Bone marrow (tissue), 2 donors: ENCODE measurements at regions not wholly inside any gene's neighbourhood (a gene's known extent, or its start where the extent isn't known, plus 50 kb on each side); places are given as distances from the start of the nearest gene placed in this dataset.

Experiments used
- DNase-seq, 2 donors: peaks; one replicate each; lab custom pipeline; 2025; lab: John Stamatoyannopoulos, UW

DNA sequence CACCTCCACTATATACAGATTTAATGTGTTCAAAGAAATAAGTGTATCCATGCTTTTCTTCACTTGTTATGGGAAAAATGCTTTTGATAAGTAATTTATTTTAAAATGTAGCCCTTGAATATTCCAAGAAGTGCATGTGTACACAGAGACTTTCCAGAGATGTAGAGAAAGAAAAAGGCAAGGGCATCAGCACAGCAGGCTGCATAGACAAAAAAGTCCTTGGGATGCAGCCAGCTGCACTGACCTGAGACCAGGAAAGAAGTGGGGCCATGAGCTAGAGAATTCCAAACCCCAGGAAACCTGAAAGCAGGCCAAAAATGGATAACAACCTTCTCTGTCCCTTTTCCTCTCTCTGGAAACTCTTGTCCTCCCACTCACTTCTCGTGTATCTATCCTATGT lies 51.6 kb upstream of the PRDM8 start:
- DNase-seq, result no peak

DNA sequence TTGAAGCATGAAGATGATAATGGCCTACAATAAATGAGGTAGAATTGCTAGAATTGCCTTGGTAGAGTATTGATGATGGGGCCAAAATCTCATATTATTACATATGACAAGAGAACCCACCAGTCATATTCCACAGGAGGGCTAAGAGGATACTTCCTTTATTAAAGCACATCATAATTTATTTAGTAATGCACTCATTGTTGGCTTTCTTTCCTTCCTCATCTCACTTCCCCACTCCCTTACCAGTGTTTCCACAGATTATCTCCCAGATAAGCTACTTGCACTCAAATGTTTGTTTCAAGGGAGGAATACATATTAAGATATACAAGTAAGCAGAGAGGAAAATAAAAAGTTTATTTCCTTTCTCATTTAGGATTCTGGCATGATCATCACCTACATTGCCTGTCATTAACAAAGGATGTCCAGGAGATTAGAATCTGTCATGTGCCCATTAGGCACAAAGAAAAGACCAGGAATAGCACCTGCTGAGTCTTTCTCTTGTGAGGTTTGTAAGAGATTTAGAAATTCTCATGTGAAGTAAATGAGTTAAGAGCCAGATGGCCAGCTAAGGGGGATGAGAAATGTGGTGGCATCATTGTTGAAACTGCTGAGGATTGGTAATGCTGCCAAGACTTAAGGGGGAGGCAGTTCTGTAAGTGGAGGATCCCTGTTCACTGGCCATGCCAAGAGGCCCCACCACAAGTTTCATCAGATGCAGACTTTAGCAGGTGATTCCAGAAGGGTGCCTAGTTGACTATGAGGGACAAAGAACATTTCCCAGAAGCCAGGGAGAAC lies 52.4 kb upstream of the PRDM8 start:
- peak in 1 of 2 donors; percentile 45 for DNase-seq

DNA sequence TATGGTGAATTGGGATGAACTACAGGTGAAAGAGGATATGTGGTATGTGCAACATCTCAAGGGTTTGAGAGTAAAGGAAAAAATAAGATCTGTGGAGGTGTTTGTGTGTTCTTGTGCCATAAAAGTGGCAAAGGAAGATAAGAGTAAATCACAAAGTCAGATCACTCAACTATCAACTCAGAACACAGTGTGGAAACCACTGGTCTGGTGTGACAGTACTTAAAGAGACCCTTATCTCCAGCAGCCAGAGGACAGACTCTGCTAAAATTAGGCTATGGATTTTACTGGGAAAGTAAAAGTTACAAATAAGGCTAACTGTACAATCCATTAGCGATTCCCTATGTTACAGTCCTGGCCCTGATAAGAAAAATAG lies 54.0 kb upstream of the PRDM8 start:
- DNase-seq, result no peak

DNA sequence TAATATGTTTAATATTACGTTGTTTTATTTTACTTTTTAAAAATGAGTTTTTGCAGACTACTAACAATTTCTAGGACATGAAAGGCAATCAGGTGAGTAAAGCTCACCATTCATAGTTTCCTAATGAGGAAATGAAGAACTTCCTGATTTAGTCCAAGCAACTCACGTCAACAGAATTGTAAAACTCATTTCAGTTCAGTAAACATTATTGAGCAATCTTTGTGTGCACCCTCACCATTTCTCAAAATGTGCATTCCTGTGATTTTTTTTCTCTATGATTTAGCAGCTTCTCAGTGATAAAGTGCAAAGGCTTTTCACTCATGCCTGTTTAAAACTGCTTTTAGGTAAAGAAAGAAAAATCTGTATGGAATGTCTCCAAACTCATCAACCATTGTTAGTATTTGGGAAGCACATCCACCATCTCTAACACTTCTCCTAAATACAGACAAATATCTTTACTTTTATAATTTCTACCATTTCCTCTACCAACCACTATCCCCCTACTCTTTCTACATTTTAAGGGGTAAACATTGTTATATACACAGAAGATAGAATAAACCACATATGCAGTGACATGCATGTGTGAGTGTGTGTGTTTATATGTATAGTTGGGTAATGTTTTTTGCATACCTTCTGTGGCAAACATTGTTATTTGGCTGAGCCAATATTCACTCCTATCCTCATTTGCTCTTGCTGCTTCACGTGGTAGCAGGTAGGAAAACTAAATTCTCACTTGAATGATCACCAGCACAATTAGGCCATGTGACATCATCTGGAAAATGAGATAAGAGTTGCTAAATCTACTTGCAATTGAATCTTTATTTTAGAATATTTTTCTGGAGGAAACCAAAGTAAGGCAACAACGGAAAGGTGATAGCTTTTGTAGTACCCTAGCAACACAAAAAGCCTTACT lies 54.7 kb upstream of the PRDM8 start:
- peak in 1 of 2 donors; percentile 25 for DNase-seq

DNA sequence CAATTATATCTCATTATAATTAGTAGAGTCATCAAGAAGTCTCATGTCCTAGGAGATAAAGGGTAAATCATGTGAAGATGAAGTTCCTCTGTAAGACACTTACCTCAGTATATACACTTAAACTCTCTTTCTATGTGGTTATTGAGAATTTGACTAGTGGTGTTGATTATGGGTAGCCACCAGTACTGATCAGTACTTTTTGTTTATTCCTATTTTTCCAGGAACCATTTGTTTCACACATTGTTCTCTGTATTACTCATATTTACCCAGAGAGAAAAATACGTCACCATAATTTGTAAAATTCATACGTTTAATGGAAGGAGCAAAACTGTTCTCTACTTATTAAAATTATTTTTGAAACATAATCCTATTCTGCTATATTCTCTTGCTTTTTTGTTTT lies 55.8 kb upstream of the PRDM8 start:
- no peak for DNase-seq

DNA sequence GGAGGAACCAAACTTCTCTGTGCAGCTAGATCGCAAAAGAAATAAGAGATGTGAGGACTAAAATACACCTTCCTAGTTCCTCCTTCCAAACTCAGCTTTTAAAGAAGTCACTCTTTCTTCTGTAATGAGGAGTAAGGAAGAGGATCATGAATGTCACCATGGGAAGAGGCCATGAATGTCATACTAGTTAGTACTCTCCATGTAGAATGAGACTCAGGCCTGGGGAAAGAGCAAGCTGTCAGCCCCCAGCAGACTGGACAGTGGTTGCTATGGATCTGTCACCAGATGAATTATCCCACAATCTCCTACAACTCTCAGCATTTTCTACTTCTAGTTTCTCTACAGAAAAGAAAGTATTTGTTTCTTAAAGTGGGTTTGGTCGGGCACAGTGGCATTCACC lies 57.1 kb upstream of the PRDM8 start:
- DNase-seq, result no peak

DNA sequence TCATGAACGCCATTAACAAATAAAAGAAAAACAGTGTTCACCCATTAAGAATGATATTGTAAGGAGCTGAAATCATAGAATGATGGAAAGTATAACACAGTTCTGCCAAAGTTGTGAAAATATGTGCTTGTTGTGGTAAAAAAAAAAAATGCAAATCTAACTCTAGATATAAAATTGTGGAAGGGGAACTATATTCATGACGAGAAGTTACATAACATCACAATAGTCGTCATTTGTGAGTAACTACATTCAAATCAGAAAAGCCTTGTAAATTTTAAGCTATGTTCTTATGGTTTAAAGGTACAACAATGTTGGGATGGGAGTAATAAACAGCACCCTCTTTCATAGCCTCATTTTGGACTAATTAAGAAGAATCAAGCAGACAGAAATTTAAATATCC lies 57.6 kb upstream of the PRDM8 start:
- peak in 1 of 2 donors; percentile 24 for DNase-seq

DNA sequence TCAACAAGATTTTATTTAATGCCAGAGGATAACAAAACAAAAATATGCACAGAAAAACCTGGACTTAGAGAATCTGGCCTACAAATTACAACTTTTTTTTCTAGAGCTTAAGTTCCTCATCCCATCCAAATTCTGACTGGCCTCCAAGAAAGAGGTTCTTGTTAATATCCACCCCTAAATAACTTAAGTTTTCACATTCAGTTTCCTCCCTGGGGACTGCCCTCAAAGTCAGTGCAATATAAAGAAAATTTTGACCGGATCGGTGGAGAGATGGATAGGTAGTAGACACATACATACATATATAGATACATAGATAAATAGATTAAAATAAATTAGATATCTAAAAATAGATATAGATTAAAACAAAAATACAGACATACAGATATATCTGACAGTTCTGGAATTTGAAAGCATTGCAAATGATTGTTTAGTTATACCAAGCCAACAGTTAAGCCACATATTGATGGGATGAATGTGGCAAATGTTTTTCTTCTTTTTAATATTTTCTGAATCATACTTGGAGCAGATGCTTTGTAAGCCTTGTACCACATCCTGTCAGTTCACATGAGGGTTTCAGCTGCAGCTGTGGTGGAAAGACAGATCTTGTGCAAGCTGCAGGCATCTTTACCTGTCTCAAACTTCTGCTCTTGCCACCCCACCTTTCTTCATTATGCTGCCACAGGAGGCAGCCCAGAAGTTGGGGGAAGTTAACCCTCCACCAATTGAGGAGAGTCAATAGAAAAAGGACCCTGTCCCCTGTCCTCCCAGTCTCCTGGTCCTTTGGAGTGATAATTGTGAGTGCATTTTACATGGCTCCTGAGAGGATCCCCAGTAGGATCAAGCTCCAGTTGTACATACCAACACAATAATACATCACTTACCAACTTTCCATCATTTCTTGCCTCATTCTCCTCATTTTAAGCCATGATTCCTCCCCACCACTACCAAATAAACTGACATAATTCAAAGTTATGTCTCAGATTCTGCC lies 58.5 kb upstream of the PRDM8 start:
- DNase-seq, result peak in 1 of 2 donors; percentile 73

DNA sequence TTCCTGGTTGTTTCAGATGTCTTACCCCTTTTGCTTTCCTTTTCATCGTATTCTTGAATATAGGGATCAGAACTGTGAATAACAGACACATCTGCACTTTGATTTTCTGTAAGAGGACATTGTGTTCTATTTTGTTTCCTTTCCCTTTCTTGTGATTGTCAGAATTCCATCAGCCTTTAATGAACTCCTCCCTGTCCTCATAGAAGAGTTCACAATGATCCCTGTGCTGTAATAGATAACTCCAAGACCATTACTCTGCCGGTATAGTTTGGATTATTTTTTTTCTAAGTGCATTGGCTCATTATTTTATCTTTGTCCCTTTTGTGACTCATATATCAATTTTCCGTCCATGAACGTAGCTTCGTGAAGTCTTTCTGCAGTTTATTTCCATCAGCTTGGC lies 59.7 kb upstream of the PRDM8 start:
- no peak for DNase-seq

DNA sequence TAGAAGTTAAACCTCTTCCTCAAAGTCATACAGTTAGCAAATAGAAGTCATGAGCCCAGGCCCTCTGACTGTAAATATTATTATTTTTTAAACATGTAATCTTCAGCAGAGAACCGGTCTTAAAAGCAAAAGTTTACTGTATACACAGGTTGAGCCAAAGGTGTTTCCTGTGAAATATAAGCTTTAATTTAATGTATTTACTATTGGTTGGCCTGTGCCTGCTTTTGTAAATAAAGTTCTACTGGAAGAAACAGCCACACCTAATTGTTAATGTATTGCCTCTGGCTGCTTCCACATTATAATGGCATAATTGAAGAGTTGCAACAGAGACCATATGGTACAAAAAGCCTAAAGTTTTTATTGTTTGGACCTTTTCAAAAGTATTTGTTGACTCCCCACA lies 61.0 kb upstream of the PRDM8 start:
- no peak for DNase-seq

DNA sequence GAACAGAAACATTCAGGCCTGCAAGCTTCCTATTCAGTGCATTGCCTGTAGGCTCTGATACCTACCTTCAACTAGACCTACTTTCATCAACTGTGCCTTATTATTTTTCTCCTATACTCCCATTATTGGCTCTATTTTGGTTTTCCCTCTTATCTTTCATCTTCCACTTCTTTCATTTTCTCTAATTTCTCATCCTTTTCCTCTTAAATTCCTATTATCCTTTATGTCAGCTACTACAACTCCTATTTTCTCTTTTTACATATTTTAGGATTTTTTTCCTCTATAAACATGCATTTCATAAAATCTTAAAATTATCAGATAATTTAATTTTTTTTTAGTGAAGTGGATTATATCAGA lies 61.6 kb upstream of the PRDM8 start:
- no peak for DNase-seq

DNA sequence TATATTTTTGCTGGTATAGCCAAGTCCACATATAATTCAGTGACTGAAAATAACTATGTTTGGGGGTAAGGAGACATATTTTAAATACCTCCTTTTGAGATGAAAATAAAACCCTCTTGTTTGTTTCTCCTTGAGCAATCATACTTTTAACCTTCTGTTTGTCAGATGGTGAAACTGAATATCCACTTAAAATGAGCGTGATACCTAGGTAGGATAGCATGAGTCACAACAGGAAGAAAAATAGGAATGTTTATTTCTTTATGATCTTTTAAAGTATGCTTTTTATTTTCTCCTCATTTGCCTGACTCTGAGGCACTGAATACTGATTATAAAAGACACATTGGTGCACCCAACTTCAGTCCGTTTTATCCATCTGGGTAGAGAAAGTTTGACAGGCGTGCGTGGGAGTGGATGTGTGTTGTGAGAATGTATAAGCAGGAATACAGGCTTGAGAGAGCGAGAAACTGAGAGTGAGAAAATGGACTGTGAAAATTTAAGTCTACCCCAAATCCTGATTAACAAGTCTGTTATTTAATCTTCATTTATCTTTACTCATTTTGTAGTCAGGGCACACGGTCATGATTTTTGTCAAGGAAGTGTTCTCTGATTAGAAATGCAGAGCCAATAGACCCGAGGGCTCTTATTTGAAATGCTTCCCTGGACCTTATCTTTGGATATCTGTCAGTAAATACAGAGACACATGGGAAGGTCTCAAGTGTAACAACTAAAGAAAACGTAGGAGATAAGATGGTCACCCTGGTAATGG lies 62.1 kb upstream of the ANTXR2 start:
- no peak for DNase-seq

DNA sequence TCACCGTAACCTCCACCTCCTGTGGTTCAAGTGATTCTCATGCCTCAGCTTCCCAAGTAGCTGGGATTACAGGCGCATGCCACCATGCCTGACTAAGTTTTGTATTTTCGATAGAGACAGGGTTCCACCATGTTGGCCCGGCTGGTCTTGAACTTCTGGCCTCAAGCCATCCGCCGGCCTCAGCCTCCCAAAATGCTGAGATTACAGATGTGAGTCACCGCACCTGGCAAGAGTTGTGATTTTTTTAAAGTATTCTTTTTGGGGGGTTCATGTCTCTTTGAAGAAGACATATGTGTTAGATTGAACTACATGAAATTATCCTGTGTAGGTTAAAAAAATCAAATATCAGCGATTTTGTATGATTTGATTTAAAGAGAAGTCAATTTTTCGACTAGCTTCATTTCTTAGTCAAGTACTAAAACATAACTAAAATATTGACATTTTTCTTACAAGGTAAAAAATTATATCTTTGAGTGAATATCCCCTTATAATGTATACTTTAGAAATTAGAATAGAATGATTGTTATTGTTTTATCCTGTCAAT lies 60.3 kb upstream of the ANTXR2 start:
- DNase-seq, result no peak

DNA sequence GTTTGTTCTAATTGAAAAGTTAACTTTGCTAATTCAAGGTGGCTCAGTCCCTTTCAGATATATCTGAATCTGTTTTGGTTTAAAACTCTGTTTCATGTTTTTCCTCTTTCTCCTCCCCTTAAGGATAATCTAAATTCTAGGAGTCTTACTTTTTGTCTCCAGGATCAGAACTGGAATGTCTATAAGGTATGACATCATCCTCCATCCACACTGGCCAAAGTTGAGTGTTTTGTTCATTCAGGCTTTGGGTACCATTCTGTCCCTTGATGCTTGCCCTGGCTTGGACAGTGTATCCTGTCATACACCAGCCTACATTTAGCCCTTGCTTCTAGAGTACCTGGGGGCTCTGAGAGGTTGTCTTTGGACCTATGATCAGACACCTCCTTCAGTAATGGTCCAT lies 56.8 kb upstream of the ANTXR2 start:
- DNase-seq, result no peak

DNA sequence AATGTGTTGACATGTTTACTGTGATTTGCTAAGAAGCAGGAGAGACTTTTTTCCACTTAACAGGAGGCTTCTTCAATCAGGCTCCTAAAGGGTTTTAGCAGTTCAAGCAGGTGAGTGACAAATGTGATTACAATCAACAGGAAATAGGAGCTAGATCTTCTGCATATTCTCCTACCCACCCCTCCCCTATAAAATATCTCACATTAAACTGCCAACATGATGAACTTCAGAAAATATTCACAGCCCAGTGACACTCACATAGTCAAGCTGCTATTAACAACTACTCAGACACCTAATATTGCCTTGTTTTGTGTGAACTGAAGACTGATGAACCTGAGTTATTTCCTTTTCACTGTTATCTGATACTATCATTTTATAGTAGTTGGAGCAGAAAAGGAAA lies 55.9 kb upstream of the ANTXR2 start:
- no peak for DNase-seq

DNA sequence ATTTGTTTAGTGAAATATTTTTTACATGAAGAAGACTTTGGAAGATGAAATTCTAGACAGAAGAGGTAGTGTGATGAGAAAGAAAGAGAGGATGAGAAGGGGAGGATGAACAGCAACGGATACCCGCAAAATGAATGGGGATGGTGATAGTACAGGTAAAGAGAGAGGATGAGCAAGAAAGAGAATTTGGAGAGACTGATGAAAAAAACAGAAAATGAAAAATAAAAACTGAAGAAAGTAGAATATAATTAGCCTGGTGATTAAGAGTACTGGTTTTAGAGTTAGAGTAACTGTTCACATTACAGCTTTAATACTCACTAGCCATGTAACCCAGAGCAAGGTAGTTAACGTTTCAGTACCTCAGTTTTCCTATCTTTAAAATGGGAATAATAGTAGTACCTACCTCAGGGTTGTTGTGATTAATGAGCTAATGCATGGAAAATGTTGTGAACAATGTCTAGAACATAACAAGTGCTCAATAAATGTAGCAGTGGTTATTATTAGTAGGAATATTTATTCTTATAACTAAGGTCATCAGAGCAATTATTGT lies 54.9 kb upstream of the ANTXR2 start:
- DNase-seq, result no peak

DNA sequence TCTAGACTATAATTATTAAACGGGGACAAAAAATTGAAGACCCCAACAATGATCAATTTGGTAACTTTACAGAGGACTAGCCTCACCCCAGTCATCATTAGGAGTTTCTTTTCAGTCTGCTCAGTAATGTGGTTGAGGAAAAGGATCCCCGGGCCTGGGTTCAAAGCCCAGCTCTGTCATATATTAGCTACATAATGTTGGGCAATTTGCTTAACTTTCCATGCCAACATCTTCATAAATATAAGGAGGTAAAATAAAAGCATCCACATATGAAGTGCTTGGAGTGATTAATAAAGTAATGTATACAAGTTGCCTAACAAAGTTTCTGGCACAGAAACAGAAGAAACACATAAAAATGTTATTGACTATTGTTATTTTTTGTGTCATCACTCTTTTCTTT lies 53.4 kb upstream of the ANTXR2 start:
- no peak for DNase-seq

DNA sequence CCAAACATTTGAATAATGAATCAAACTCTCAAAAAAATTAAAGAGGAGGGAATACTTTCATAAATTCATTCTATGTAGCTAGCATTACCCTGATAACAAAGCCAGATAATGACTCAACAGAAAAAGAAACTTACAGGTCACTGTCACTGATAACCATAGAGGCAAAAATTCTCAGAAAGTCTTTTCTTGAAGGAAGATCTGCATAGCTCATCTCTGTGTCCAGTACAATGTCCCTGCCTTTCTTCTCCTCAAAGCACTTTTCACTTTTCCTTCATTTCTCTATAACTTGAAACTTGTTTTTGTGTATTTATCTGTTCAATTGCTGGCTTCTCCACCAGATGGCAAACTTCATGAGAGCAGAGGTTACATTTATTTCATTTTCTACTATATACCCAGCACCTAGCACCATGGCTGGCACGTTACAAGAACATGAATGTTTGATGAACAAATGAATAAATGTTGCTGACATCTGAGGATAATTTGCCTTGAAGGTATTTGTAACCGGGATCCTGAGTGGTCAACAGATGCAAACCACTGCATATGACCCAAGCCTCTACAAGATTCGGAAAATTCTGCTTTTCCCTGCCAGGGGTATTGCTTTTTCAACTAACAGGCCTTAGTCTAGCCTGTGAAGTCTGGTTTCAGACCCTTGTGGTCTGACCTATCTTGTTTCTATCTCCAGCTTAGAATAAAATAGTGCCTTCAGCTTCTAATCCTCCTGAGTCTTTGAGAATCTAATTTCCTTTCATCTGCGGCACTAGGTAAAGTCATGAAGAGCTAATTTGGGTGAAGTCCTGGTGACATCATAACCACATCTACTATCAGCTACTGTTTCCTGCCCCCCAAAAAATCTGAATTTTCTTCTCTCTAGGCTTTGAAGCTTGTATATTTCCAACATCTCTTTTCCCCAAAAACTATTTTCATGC lies 52.5 kb upstream of the ANTXR2 start:
- peak in 1 of 2 donors; percentile 73 for DNase-seq
